Endothelial cell of umbilical vein (primary cell): ENCODE measurements at regions not wholly inside any gene's neighbourhood (a gene's known extent, or its start where the extent isn't known, plus 50 kb on each side); places are given as distances from the start of the nearest gene placed in this dataset.

Experiments used
- CTCF ChIP-seq, 2 donors: IDR thresholded peaks; 1 replicate in 1 of 2; 2 replicates in 1 of 2; pipeline ENCODE4 v1.5.1; 2011; ENCODE audit warnings: low read length in 2 of 2, mild to moderate bottlenecking in 2 of 2, moderate library complexity in 2 of 2, control low read depth in 1 of 2, inconsistent platforms in 1 of 2, low read depth in 1 of 2; ENCODE audit not compliant: insufficient read depth in 1 of 2; ENCODE audit errors: extremely low read depth in 1 of 2
- EZH2 ChIP-seq: IDR thresholded peaks from 2 replicates; pipeline ENCODE4 v1.6.1; 2012; ENCODE audit warnings: borderline replicate concordance, low read depth, mild to moderate bottlenecking, moderate library complexity, low read length, inconsistent platforms; ENCODE audit not compliant: severe bottlenecking
- FOS ChIP-seq: IDR thresholded peaks from 2 replicates; pipeline ENCODE4 v1.6.1; 2011; ENCODE audit warnings: mild to moderate bottlenecking, low read length, moderate library complexity, borderline replicate concordance; ENCODE audit not compliant: insufficient read depth
- JUN ChIP-seq: IDR thresholded peaks from 2 replicates; pipeline ENCODE4 v1.6.1; 2011; ENCODE audit warnings: borderline replicate concordance, low read depth; ENCODE audit not compliant: insufficient read length, insufficient read depth
- MYC ChIP-seq: IDR thresholded peaks from one replicate; pipeline ENCODE4 v1.6.1; 2011; ENCODE audit warnings: mild to moderate bottlenecking, low read depth, low read length
- POLR2A ChIP-seq: IDR thresholded peaks from 2 replicates; pipeline ENCODE4 v1.6.1; 2012; ENCODE audit warnings: low read depth, mild to moderate bottlenecking, control low read depth, low read length
- POLR2AphosphoS5 ChIP-seq: IDR thresholded peaks from 2 replicates; pipeline ENCODE4 v1.6.1; 2012; ENCODE audit warnings: low read depth, mild to moderate bottlenecking, control low read depth, low read length, moderate library complexity; ENCODE audit not compliant: insufficient read depth

- no peak for TF ChIP-seq CTCF (IDR thresholded peaks at IDR 0.05; ENCODE audit: extremely low read depth in 1 of 2, insufficient read depth in 1 of 2, low read depth in 1 of 2, low read length in 2 of 2)
- no peak for TF ChIP-seq EZH2
- TF ChIP-seq POLR2A = no peak
- TF ChIP-seq MYC = no peak
- TF ChIP-seq POLR2AphosphoS5 = no peak
- TF ChIP-seq FOS = no peak
- no peak for TF ChIP-seq JUN
Observed at GRCh38 chr12:82595941-82596340, 90.8 kb upstream of the TMTC2 start.
